ENCODE measurements at regions not wholly inside any gene's neighbourhood (a gene's known extent, or its start where the extent isn't known, plus 50 kb on each side); places are given as distances from the start of the nearest gene placed in this dataset.

GRCh38 chr2:58664523-58665151, 423.5 kb upstream of the FANCL start:
- no peaks in the 10 kb centered on the region for H3K4me1 ChIP-seq (replicated peaks in 1 of 4; ENCODE audit: control insufficient read depth in 3 of 4, insufficient read depth in 4 of 4, low read length in 3 of 4)
- no peak for FAIRE-seq
- CTCF ChIA-PET (ENCODE audit: partially characterized antibody): interaction anchor here (0.7 to 0.9 kb wide), 2 partner anchors 759 to 822 kb away, joined by 3 read pairs; no protein-coding TSS in a partner anchor

More at GRCh38 chr2:58664523-58665151, 423.5 kb upstream of the FANCL start:
- no peak overlapping the region for H2AFZ ChIP-seq (ENCODE audit: low read length)
- H3K4me3 ChIP-seq (ENCODE audit: extremely low read depth in 1 of 4, insufficient read depth in 2 of 4, low read depth in 3 of 4, low read length in 4 of 4): no peak overlapping the region
- no peaks in the 10 kb centered on the region for H3K79me1 ChIP-seq (ENCODE audit: low read depth, low read length)
- H3K56ac ChIP-seq (replicated peaks; ENCODE audit: insufficient read length, low read depth, low read length): no peak overlapping the region
- H3K27ac ChIP-seq (ENCODE audit: low read depth, low read length): no peak overlapping the region
- POLR2A ChIA-PET (ENCODE audit: partially characterized antibody): interaction anchor here (0.6 kb wide), 1 partner anchor 99 kb away, joined by 3 read pairs; no protein-coding TSS in a partner anchor
- H3K18ac ChIP-seq (ENCODE audit: extremely low read depth, low read length): no peak overlapping the region
- 0 out of 4 replicates have a peak, but pooled peaks cover 0 to 2% of the 10 kb centered on the region in 2 experiments for H3K9me3 ChIP-seq (ENCODE audit: insufficient read depth in 2 of 2, low read depth in 1 of 2, low read length in 1 of 2)
- no peak overlapping the region for H2BK120ac ChIP-seq (replicated peaks; ENCODE audit: low read depth, low read length)
- no peak overlapping the region for H3K23ac ChIP-seq (ENCODE audit: insufficient read length)
- no peak overlapping the region for H4K5ac ChIP-seq (ENCODE audit: insufficient read length, low read depth, low read length)
- H3K79me2 ChIP-seq (ENCODE audit: control insufficient read depth in 1 of 2, insufficient read depth in 2 of 2, low read length in 2 of 2): no peaks in the 10 kb centered on the region
- no peaks in the 10 kb centered on the region for H4K20me1 ChIP-seq (replicated peaks in 1 of 2; ENCODE audit: control insufficient read depth in 1 of 2, insufficient read depth in 2 of 2, low read length in 2 of 2)
- no peak overlapping the region for H3K4me2 ChIP-seq (ENCODE audit: insufficient read depth in 1 of 2, low read depth in 2 of 2, low read length in 2 of 2)
- H2AK5ac ChIP-seq (ENCODE audit: low read depth, low read length): no peak overlapping the region
- no peak overlapping the region for H2BK12ac ChIP-seq (ENCODE audit: low read depth, low read length)
- H3K4ac ChIP-seq (replicated peaks; ENCODE audit: insufficient read length, low read depth, low read length): no peak overlapping the region
- H2BK15ac ChIP-seq (ENCODE audit: low read length): no peak overlapping the region
- no peak overlapping the region for H2BK20ac ChIP-seq (ENCODE audit: low read length)
- no peak for DNase-seq (ENCODE audit: low read depth in 1 of 2, low spot score in 2 of 2)
- TF ChIP-seq POLR2A (IDR thresholded peaks at IDR 0.05; ENCODE audit: control extremely low read depth in 1 of 2, low read depth in 2 of 2, low read length in 2 of 2) (no peak), KDM1A (IDR thresholded peaks at IDR 0.05; ENCODE audit: borderline replicate concordance, low read length) (no peak), TAF1 (IDR thresholded peaks at IDR 0.05; ENCODE audit: low read depth, low read length) (no peak), HDAC6 (IDR thresholded peaks at IDR 0.05; ENCODE audit: low read depth, low read length) (no peak), TAF7 (optimal IDR thresholded peaks at IDR 0.05; ENCODE audit: borderline replicate concordance, low read depth, low read length) (no peak), SP4 (IDR thresholded peaks at IDR 0.05; ENCODE audit: low read length) (no peak), JUND (IDR thresholded peaks at IDR 0.05; ENCODE audit: low read length) (no peak), ZNF274 (IDR thresholded peaks at IDR 0.05; ENCODE audit: borderline replicate concordance, extremely low read depth, low read length) (no peak), CBX5 (IDR thresholded peaks at IDR 0.05; ENCODE audit: low read depth, low read length) (no peak)
- TF ChIP-seq, protein P1, sequence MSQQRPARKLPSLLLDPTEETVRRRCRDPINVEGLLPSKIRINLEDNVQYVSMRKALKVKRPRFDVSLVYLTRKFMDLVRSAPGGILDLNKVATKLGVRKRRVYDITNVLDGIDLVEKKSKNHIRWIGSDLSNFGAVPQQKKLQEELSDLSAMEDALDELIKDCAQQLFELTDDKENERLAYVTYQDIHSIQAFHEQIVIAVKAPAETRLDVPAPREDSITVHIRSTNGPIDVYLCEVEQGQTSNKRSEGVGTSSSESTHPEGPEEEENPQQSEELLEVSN (IDR thresholded peaks at IDR 0.05): no peak
- H3K36me3 ChIP-seq (ENCODE audit: control insufficient read depth in 2 of 4, insufficient read depth in 4 of 4, low read length in 3 of 4): no peaks in the 10 kb centered on the region
- H3K23me2 ChIP-seq (ENCODE audit: low read depth, low read length): no peaks in the 10 kb centered on the region
- H3K9ac ChIP-seq (replicated peaks in 1 of 4; ENCODE audit: extremely low read depth in 1 of 4, low read depth in 3 of 4, low read length in 3 of 4): no peak overlapping the region
- 86% methylated on average over 5 of the region's 5 CpGs; no CpG with 5 or more reads in 1 of the 2 experiments for WGBS, 2 experiments (ENCODE audit: extremely low coverage in 1 of 2, insufficient coverage in 1 of 2, insufficient read length in 1 of 2, insufficient replicate concordance in 2 of 2, low coverage in 1 of 2, low lambda C conversion rate in 2 of 2, missing lambda C conversion rate in 1 of 2)
- no peak overlapping the region for H3K14ac ChIP-seq (ENCODE audit: insufficient read length)
- H4K91ac ChIP-seq (replicated peaks; ENCODE audit: insufficient read length, low read length): no peak overlapping the region
- no peaks in the 10 kb centered on the region for H3K27me3 ChIP-seq (replicated peaks in 1 of 4; ENCODE audit: control insufficient read depth in 3 of 4, extremely low read depth in 1 of 4, insufficient read depth in 3 of 4, low read length in 3 of 4)
- no peak overlapping the region for H2BK5ac ChIP-seq (ENCODE audit: low read depth, low read length)
- H4K8ac ChIP-seq (ENCODE audit: extremely low read depth, insufficient read depth, low read length): no peak overlapping the region
